RKO (cell line): ENCODE measurements at regions not wholly inside any gene's neighbourhood (a gene's known extent, or its start where the extent isn't known, plus 50 kb on each side); places are given as distances from the start of the nearest gene placed in this dataset.
"Not testable (repeated sequence)": the region's sequence is repeated elsewhere in the genome, so short reads cannot be mapped to it uniquely, and the experiment has no call there.

Source experiments
- DNase-seq: peaks from one replicate; pipeline ENCODE4 v3.0.0-alpha.2; 2016; ENCODE audit warnings: low spot score

DNA sequence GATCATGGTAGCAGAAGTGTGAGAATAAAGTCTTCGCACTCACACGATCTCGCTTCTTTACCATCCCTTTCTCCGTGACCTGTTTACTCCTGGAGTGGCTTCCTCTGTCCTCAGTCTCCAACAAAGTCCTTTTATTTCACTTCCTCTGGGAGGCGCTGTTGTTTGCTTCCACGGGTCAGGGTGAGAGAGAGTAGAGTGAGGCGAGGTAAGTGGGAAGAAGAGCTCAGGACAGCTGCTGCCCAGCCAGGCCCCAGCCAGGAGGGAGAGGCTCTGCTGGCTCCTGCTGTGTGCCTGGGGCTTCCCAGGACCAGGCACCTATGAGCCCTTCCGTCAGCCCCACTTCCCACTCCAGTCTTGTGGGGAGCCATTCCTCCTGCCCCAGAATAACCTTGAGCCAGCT, 242.1 kb downstream of the FGF9 start:
- DNase-seq, result no peak

- no peak for DNase-seq
Measured at GRCh38 chr13:21917086-21918015, 246.5 kb downstream of the FGF9 start.

- DNase-seq, result not testable (repeated sequence)
Measured at GRCh38 chr13:21920802-21921201, 249.9 kb downstream of the FGF9 start.

- DNase-seq, result no peak
Measured at GRCh38 chr13:21924958-21925357, 254.1 kb downstream of the FGF9 start.

DNA sequence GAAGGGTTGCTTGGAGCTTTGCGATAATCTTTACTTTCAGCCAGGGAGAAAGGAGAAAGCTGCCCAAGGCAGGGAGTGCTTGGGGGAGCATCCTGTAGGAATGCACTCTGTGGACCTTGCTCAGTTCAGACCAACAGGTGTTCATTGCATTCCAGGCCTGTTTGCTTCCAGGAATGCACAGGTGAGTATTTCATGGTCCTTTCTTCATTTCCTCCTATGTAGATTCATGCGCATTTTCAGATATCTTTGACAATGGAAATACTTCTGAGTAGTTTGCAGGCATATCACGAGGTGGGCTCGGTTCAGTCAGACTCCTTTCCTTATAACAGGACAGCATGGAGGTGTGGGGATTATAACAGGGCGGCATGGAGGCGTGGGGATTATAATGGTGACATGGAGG, 254.8 kb downstream of the FGF9 start:
- no peak for DNase-seq

- no peak for DNase-seq
Measured at GRCh38 chr13:21929400-21929799, 258.5 kb downstream of the FGF9 start.

- DNase-seq, result no peak
Measured at GRCh38 chr13:21930536-21930935, 259.7 kb downstream of the FGF9 start.

- DNase-seq, result no peak
Measured at GRCh38 chr13:21932578-21932977, 261.7 kb downstream of the FGF9 start.

- no peak for DNase-seq
Measured at GRCh38 chr13:21932996-21933395, 262.1 kb downstream of the FGF9 start.

- no peak for DNase-seq
Measured at GRCh38 chr13:21934284-21934683, 263.4 kb downstream of the FGF9 start.

- no peak for DNase-seq
Measured at GRCh38 chr13:21936674-21937073, 265.8 kb downstream of the FGF9 start.

GRCh38 chr13:21938168-21938567, 267.3 kb downstream of the FGF9 start:
- no peak for DNase-seq

- no peak for DNase-seq
Measured at GRCh38 chr13:21938636-21939035, 267.8 kb downstream of the FGF9 start.

- no peak for DNase-seq
Measured at GRCh38 chr13:21942061-21942460, 271.2 kb downstream of the FGF9 start.

- no peak for DNase-seq
Measured at GRCh38 chr13:21944610-21945009, 273.7 kb downstream of the FGF9 start.

DNA sequence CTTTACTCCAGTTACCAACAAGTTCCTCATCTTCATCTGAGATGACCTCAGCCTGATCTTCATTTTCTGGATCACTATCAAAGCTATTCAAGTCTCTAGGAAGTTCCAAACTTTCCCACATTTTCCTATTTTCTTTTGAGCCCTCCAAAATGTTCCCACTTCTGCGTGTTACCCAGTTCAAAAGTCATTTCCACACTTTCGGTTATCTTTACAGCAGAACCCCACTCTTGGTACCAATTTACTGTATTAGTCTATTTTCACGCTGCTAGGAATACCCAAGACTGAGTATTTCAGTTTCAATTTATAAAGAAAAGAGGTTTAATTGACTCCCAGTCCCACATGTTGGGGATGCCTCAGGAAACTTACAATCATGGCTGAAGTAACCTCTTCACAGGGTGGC, 274.3 kb downstream of the FGF9 start:
- no peak for DNase-seq

GRCh38 chr13:21946964-21947363, 276.1 kb downstream of the FGF9 start:
- no peak for DNase-seq

GRCh38 chr13:21948769-21949474, 278.0 kb downstream of the FGF9 start:
- no peak for DNase-seq

DNA sequence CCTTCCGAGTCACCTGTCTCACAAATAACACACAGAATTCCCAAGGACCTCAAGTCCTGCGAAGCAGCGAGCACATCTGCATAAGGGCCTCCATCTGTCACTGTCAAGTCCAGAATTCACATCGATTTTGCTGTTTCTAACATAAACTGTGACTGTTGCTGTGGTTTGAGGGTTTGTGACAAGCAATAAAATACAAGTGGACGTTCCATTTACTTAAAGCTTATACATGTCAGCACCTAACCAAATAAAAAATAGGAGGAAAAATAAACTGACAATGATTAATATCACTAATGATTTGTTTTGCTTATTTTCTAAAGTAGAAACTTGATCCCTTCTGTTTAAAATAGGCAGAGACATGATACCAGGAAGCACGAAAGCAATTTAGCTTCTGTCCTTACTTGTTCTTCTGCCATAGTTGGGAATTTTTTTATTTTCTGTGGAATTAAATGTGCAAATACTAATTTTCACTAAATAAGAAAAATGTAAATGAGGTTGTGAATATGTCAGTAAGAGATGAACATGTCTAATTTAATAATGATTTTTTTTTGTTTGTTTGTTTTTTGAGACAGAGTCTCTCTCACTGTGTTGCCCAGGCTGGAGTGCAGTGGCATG, 279.1 kb downstream of the FGF9 start:
- DNase-seq, result no peak

DNA sequence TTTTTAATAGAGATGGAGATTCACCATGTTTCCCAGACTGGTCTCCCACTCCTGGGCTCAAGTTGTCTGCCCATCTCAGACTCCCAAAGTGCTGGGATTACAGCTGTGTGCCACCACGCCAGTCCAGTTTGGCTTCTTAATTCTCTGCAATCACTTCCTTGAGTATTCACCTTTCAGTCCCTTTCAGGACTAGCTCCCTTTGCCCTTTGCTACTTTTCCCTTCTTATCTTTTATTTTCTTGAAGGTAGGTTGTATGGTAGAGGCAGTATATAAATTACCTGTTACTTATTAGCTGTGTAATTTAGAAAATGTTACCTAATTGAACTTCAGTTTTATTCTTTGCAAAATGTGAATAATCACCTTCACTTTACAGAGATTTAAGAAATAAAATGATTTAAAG, 285.8 kb downstream of the FGF9 start:
- DNase-seq, result no peak

GRCh38 chr13:21957833-21958232, 287.0 kb downstream of the FGF9 start:
- no peak for DNase-seq

GRCh38 chr13:21960108-21960507, 289.2 kb downstream of the FGF9 start:
- no peak for DNase-seq

DNA sequence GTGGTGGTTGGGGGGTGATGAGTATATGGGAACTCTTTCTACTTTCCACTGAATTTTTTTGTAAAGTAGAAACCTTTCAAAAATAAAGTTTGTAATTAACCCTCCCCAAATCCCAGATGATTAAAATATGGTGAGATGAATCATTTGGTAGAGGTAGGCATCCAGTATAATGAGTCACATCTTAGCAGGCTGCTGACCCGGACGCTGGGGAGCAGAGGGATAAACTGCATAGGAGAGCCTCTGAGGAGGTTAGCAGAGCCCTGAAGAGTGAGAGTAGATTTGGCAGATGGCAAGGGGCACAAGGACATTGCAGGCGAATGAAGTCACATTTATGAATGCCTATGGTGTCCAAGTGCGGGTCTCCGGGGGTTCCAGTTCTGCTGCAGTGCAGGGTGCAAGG, 293.8 kb downstream of the FGF9 start:
- DNase-seq, result no peak
